ENCODE measurements at regions not wholly inside any gene's neighbourhood (a gene's known extent, or its start where the extent isn't known, plus 50 kb on each side); places are given as distances from the start of the nearest gene placed in this dataset.

- TF ChIP-seq CTCF (conservative IDR thresholded peaks at IDR 0.05; ENCODE audit: low read depth, low read length) (no peak), EZH2 (IDR thresholded peaks at IDR 0.05; ENCODE audit: borderline replicate concordance, low read depth, low read length, poor library complexity, severe bottlenecking) (no peak)
Measured at GRCh38 chr6:87762116-87762515, 60.1 kb upstream of the AKIRIN2 start.
